Natural killer cell (primary cell): ENCODE measurements at regions not wholly inside any gene's neighbourhood (a gene's known extent, or its start where the extent isn't known, plus 50 kb on each side); places are given as distances from the start of the nearest gene placed in this dataset.

Source experiments
- ATAC-seq, 3 donors: fragments of 150-1000 bp in 2 of 3; fragments of 200-7000 bp in 1 of 3; cut with Tn5 transposase; 1 replicate in 1 of 3; 2 replicates in 2 of 3; pipeline ENCODE4 v1.10.0; 2021; ENCODE audit warnings: mild to moderate bottlenecking in 2 of 3, moderate library complexity in 2 of 3
- DNase-seq, 2 donors: peaks; one replicate each; pipeline versions ENCODE4 v3.0.0 to v3.0.0-alpha.2; 2013 to 2021; ENCODE audit warnings: mixed read lengths in 1 of 2
- H3K27ac ChIP-seq: one replicate; pipeline ENCODE4 v1.5.1; 2013; ENCODE audit warnings: mild to moderate bottlenecking, low read length
- H3K27me3 ChIP-seq: one replicate; pipeline ENCODE4 v1.6.1; 2013; ENCODE audit warnings: low read length; ENCODE audit not compliant: control insufficient read depth, insufficient read depth
- H3K36me3 ChIP-seq: one replicate; pipeline ENCODE4 v1.6.1; 2013; ENCODE audit warnings: low read length; ENCODE audit not compliant: control insufficient read depth, insufficient read depth
- H3K4me1 ChIP-seq: one replicate; pipeline ENCODE4 v1.6.1; 2013; ENCODE audit warnings: low read length; ENCODE audit not compliant: control insufficient read depth, insufficient read depth
- H3K4me3 ChIP-seq: one replicate; pipeline ENCODE4 v1.5.1; 2013; ENCODE audit warnings: low read length
- H3K9me3 ChIP-seq: one replicate; pipeline ENCODE4 v1.6.1; 2013; ENCODE audit warnings: low read length; ENCODE audit not compliant: control insufficient read depth, insufficient read depth
- H3K27ac Mint-ChIP-seq, 2 donors: one replicate each; pipeline ENCODE4 v1.8.0; 2022; ENCODE audit warnings: mild to moderate bottlenecking in 2 of 2, mixed read lengths in 2 of 2, moderate library complexity in 1 of 2
- H3K27me3 Mint-ChIP-seq, 2 donors: one replicate each; pipeline ENCODE4 v1.8.0; 2022; ENCODE audit warnings: low read depth in 2 of 2, mixed read lengths in 2 of 2
- H3K36me3 Mint-ChIP-seq: one replicate; pipeline ENCODE4 v1.8.0; 2022; ENCODE audit warnings: mixed read lengths
- H3K4me1 Mint-ChIP-seq, 2 donors: one replicate each; pipeline ENCODE4 v1.8.0; 2022; ENCODE audit warnings: mixed read lengths in 2 of 2
- H3K4me3 Mint-ChIP-seq: one replicate; pipeline ENCODE4 v1.8.0; 2022; ENCODE audit warnings: mild to moderate bottlenecking, moderate library complexity, mixed read lengths
- H3K9me3 Mint-ChIP-seq, 2 donors: one replicate each; pipeline ENCODE4 v1.8.0; 2022; ENCODE audit warnings: mixed read lengths in 2 of 2
- WGBS: methylation state at CpG from one replicate; pipeline ENCODE4 v1.1.7; 2013; ENCODE audit warnings: missing lambda C conversion rate; ENCODE audit not compliant: insufficient coverage; 5-methylcytosine and 5-hydroxymethylcytosine counted together
- intact Hi-C: fragments of 100-400 bp; cut with micrococcal nuclease; formaldehyde crosslinking; loops from one replicate; pipeline ENCODE4 v1.14.2; 2022
- TF ChIP-seq, protein P1 (sequence below): fragments of 200-600 bp; IDR thresholded peaks from one replicate; pipeline ENCODE4 v1.8.0; 2022; ENCODE audit warnings: antibody characterized with exemption

DNA sequence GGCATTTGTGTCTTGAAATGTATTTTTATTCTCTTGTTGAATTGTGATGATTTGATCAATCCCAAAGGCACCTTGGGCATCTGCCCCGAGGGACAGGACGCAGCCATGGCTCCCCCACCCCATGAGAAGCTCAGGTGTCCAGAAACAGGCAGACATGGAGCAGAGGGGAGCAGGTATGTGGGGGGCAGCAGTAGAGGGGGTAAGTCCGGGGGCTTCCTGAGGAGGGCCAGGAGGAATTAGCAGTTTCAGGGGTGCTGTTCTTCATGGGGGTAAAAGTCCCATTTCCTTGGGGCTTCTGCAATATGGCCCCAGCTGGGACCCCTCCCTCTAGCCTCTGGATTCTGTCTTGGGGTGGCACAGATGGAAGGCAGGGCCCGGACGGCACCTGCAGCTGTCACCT is 67.0 kb upstream of the HMX1 start:
- Mint-ChIP-seq H3K4me3 (no peak overlapping the region), H3K27ac (no peak overlapping the region), H3K4me1 (peaks cover 0 to 6% of the 10 kb centered on the region in 2 donors), H3K27me3 (peaks cover 0 to 3% of the 10 kb centered on the region in 2 donors), H3K36me3 (no peaks in the 10 kb centered on the region), H3K9me3 (peaks cover 2 to 3% of the 10 kb centered on the region in 2 donors)
- no peak overlapping the region for H3K4me3 ChIP-seq
- H3K9me3 ChIP-seq, result no peaks in the 10 kb centered on the region
- intact Hi-C loops, result no loop called here
- ATAC-seq, result no peak
- WGBS, result 84% methylated on average over 5 of the region's 5 CpGs
- H3K27me3 ChIP-seq, result no peaks in the 10 kb centered on the region
- TF ChIP-seq, protein P1, sequence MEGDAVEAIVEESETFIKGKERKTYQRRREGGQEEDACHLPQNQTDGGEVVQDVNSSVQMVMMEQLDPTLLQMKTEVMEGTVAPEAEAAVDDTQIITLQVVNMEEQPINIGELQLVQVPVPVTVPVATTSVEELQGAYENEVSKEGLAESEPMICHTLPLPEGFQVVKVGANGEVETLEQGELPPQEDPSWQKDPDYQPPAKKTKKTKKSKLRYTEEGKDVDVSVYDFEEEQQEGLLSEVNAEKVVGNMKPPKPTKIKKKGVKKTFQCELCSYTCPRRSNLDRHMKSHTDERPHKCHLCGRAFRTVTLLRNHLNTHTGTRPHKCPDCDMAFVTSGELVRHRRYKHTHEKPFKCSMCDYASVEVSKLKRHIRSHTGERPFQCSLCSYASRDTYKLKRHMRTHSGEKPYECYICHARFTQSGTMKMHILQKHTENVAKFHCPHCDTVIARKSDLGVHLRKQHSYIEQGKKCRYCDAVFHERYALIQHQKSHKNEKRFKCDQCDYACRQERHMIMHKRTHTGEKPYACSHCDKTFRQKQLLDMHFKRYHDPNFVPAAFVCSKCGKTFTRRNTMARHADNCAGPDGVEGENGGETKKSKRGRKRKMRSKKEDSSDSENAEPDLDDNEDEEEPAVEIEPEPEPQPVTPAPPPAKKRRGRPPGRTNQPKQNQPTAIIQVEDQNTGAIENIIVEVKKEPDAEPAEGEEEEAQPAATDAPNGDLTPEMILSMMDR, result no peak
- DNase-seq, result no peak
- no peak overlapping the region for H3K27ac ChIP-seq
- H3K36me3 ChIP-seq, result no peaks in the 10 kb centered on the region
- H3K4me1 ChIP-seq, result no peaks in the 10 kb centered on the region

DNA sequence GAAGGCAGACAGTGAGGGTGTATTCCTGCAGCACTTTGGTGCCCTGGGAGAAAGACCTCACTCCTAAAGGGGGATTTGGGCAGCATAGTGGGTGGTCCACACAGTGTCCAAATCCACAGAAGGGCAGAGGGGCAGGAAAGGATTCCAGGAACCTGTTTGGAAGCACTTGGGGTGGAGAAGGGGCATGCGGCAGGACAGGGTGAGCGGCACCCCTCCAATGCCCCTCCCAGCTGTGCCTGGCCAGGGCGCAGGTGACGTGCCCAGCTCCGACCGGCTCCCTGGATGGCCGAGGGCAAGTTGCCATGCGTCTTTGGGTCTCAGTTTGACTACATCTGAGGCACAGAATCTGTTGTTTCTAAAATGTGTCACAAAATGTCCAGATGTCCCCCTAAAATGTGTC is 66.5 kb upstream of the HMX1 start:
- H3K4me1 ChIP-seq, result no peaks in the 10 kb centered on the region
- TF ChIP-seq, protein P1, result no peak
- DNase-seq, result no peak
- H3K4me1 Mint-ChIP-seq, result peaks cover 0 to 6% of the 10 kb centered on the region in 2 donors
- no peak overlapping the region for H3K27ac ChIP-seq
- no peaks in the 10 kb centered on the region for H3K9me3 ChIP-seq
- H3K27ac Mint-ChIP-seq, result no peak overlapping the region
- intact Hi-C loops, result no loop called here
- WGBS, result 88% methylated on average over 8 of the region's 8 CpGs
- no peaks in the 10 kb centered on the region for H3K36me3 ChIP-seq
- peak in 1 of 3 donors; percentile 17 for ATAC-seq
- no peak overlapping the region for H3K4me3 Mint-ChIP-seq
- H3K9me3 Mint-ChIP-seq, result peaks cover 2 to 3% of the 10 kb centered on the region in 2 donors
- no peaks in the 10 kb centered on the region for H3K36me3 Mint-ChIP-seq
- no peaks in the 10 kb centered on the region for H3K27me3 ChIP-seq
- peaks cover 0 to 3% of the 10 kb centered on the region in 2 donors for H3K27me3 Mint-ChIP-seq
- H3K4me3 ChIP-seq, result no peak overlapping the region

- H3K4me3 Mint-ChIP-seq, result no peak overlapping the region
- H3K27ac Mint-ChIP-seq, result no peak overlapping the region
- TF ChIP-seq, protein P1, result no peak
- intact Hi-C loops, result no loop called here
- H3K27me3 Mint-ChIP-seq, result peaks cover 3 to 7% of the 10 kb centered on the region in 2 donors
- no peaks in the 10 kb centered on the region for H3K4me1 Mint-ChIP-seq
- Histone ChIP-seq H3K36me3 (no peaks in the 10 kb centered on the region), H3K27ac (no peak overlapping the region), H3K27me3 (no peaks in the 10 kb centered on the region), H3K4me1 (no peaks in the 10 kb centered on the region), H3K4me3 (no peak overlapping the region), H3K9me3 (no peaks in the 10 kb centered on the region)
- 40% methylated on average over 1 of the region's 1 CpG for WGBS
- DNase-seq (no peak), ATAC-seq (no peak)
- peaks cover 2 to 3% of the 10 kb centered on the region in 2 donors for H3K9me3 Mint-ChIP-seq
- H3K36me3 Mint-ChIP-seq, result no peaks in the 10 kb centered on the region
Measured at GRCh38 chr4:8932884-8933283, 61.2 kb upstream of the HMX1 start.

DNA sequence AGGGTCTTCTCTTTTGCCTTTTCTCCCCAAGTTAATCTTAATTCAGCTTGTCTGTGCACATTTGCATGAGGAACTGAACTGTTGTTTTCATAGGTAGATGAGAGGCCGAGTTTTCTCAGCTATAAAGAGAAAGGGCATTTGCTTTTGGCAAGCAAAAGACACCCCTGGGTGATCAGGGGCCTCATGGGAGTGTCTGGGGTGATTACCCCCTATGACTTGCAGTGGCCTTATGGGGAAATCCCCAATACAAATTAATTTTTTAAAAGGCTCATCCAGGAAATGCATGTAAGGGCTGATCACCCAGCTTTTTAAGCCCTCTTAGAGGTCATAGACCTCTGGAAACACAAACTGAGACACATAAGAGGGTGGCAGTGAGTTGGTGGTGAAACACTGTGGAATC is 56.4 kb upstream of the HMX1 start:
- H3K4me1 Mint-ChIP-seq, result no peaks in the 10 kb centered on the region
- no peaks in the 10 kb centered on the region for H3K9me3 ChIP-seq
- intact Hi-C loops, result no loop called here
- TF ChIP-seq, protein P1, result no peak
- peaks cover 3 to 23% of the 10 kb centered on the region in 2 donors for H3K27me3 Mint-ChIP-seq
- no peak overlapping the region for H3K27ac ChIP-seq
- H3K27me3 ChIP-seq, result no peaks in the 10 kb centered on the region
- no peak overlapping the region for H3K27ac Mint-ChIP-seq
- peaks cover 6% of the 10 kb centered on the region in 2 donors for H3K9me3 Mint-ChIP-seq
- DNase-seq (no peak), ATAC-seq (no peak)
- H3K4me3 Mint-ChIP-seq, result no peak overlapping the region
- H3K4me1 ChIP-seq, result no peaks in the 10 kb centered on the region
- WGBS, result 47% methylated on average over 1 of the region's 1 CpG
- no peak overlapping the region for H3K4me3 ChIP-seq
- no peaks in the 10 kb centered on the region for H3K36me3 ChIP-seq
- peaks cover 6% of the 10 kb centered on the region for H3K36me3 Mint-ChIP-seq
